NT2/D1 (cell line): ENCODE measurements at regions not wholly inside any gene's neighbourhood (a gene's known extent, or its start where the extent isn't known, plus 50 kb on each side); places are given as distances from the start of the nearest gene placed in this dataset.
"Not testable (repeated sequence)": the region's sequence is repeated elsewhere in the genome, so short reads cannot be mapped to it uniquely, and the experiment has no call there.

ENCODE experiments used
- YY1 ChIP-seq: IDR thresholded peaks from 2 replicates; pipeline ENCODE4 v1.6.1; 2011; ENCODE audit not compliant: insufficient read length, insufficient read depth
- ZNF274 ChIP-seq: IDR thresholded peaks from 2 replicates; pipeline ENCODE4 v1.6.1; 2011; ENCODE audit warnings: mild to moderate bottlenecking, low read depth, low read length

GRCh38 chr6:50921378-50921777, 102.7 kb downstream of the TFAP2B start:
- not testable (repeated sequence) for TF ChIP-seq ZNF274, YY1
